GM12878 (cell line): ENCODE measurements at regions not wholly inside any gene's neighbourhood (a gene's known extent, or its start where the extent isn't known, plus 50 kb on each side); places are given as distances from the start of the nearest gene placed in this dataset.

Experiments used
- ASH2L ChIP-seq: fragments of 300-600, 200-600 bp; sonication (generic); IDR thresholded peaks from 2 replicates; pipeline ENCODE4 v1.6.1; 2017; ENCODE audit warnings: low read depth, mild to moderate bottlenecking, borderline replicate concordance
- BACH1 ChIP-seq: fragments of 450-650 bp; IDR thresholded peaks from 2 replicates; pipeline ENCODE4 v1.6.1; 2017; ENCODE audit warnings: mild to moderate bottlenecking, borderline replicate concordance
- CEBPZ ChIP-seq: fragments of 150-350 bp; IDR thresholded peaks from 2 replicates; pipeline ENCODE4 v1.6.1; 2016; ENCODE audit warnings: low read depth, low read length
- EP300 ChIP-seq, 2 experiments: fragments of 150-350 bp in 1 of 2; IDR thresholded peaks; 2 replicates each; pipeline ENCODE4 v1.6.1; 2011 to 2012; ENCODE audit warnings: low read depth in 2 of 2, low read length in 2 of 2, borderline replicate concordance in 1 of 2, improper control_type of control experiment in 1 of 2, inconsistent platforms in 1 of 2; ENCODE audit not compliant: control insufficient read depth in 1 of 2
- KAT2A ChIP-seq: conservative IDR thresholded peaks from 2 replicates; pipeline ENCODE4 v1.6.1; 2011; ENCODE audit warnings: low read depth, low read length; ENCODE audit not compliant: control insufficient read depth
- NBN ChIP-seq: fragments of 450-650 bp; IDR thresholded peaks from 2 replicates; pipeline ENCODE4 v1.6.1; 2016
- NR2C2 ChIP-seq: IDR thresholded peaks from 2 replicates; pipeline ENCODE4 v1.6.1; 2011; ENCODE audit warnings: borderline replicate concordance, low read depth; ENCODE audit not compliant: control insufficient read depth, insufficient read length
- RELB ChIP-seq: fragments of 450-650 bp; IDR thresholded peaks from 2 replicates; pipeline ENCODE4 v1.6.1; 2017; ENCODE audit warnings: low read depth, mild to moderate bottlenecking, moderate library complexity
- ZBTB11 ChIP-seq: fragments of 450-650 bp; formaldehyde crosslinking; IDR thresholded peaks from 2 replicates; pipeline ENCODE4 v1.5.0; 2022; ENCODE audit warnings: mild to moderate bottlenecking, missing genetic modification characterization
- TF ChIP-seq, protein P1 (sequence below): IDR thresholded peaks from 2 replicates; pipeline ENCODE4 v1.6.1; 2012; ENCODE audit warnings: low read depth, low read length, improper control_type of control experiment
- TF ChIP-seq, protein P2 (sequence below): fragments of 450-650 bp; IDR thresholded peaks from 2 replicates; pipeline ENCODE4 v1.6.1; 2018; ENCODE audit warnings: mild to moderate bottlenecking, low read depth, moderate library complexity; ENCODE audit not compliant: partially characterized antibody

GRCh38 chr3:154794391-154794790 is 285.7 kb upstream of the MME start (continued):
- TF ChIP-seq, protein P1, sequence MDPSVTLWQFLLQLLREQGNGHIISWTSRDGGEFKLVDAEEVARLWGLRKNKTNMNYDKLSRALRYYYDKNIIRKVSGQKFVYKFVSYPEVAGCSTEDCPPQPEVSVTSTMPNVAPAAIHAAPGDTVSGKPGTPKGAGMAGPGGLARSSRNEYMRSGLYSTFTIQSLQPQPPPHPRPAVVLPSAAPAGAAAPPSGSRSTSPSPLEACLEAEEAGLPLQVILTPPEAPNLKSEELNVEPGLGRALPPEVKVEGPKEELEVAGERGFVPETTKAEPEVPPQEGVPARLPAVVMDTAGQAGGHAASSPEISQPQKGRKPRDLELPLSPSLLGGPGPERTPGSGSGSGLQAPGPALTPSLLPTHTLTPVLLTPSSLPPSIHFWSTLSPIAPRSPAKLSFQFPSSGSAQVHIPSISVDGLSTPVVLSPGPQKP = no peak
- TF ChIP-seq KAT2A (no peak), RELB (no peak), EP300 (IDR thresholded peaks at IDR 0.05; ENCODE audit: borderline replicate concordance in 1 of 2, control insufficient read depth in 1 of 2, low read depth in 2 of 2, low read length in 2 of 2) (no peak), ZBTB11 (CRISPR knock-in tag) (no peak), BACH1 (no peak), ASH2L (no peak), CEBPZ (no peak), NBN (no peak), NR2C2 (no peak)
- TF ChIP-seq, protein P2, sequence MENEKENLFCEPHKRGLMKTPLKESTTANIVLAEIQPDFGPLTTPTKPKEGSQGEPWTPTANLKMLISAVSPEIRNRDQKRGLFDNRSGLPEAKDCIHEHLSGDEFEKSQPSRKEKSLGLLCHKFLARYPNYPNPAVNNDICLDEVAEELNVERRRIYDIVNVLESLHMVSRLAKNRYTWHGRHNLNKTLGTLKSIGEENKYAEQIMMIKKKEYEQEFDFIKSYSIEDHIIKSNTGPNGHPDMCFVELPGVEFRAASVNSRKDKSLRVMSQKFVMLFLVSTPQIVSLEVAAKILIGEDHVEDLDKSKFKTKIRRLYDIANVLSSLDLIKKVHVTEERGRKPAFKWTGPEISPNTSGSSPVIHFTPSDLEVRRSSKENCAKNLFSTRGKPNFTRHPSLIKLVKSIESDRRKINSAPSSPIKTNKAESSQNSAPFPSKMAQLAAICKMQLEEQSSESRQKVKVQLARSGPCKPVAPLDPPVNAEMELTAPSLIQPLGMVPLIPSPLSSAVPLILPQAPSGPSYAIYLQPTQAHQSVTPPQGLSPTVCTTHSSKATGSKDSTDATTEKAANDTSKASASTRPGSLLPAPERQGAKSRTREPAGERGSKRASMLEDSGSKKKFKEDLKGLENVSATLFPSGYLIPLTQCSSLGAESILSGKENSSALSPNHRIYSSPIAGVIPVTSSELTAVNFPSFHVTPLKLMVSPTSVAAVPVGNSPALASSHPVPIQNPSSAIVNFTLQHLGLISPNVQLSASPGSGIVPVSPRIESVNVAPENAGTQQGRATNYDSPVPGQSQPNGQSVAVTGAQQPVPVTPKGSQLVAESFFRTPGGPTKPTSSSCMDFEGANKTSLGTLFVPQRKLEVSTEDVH = no peak
